Psoas muscle (tissue), 7 donors: ENCODE measurements at regions not wholly inside any gene's neighbourhood (a gene's known extent, or its start where the extent isn't known, plus 50 kb on each side); places are given as distances from the start of the nearest gene placed in this dataset.

Experiments
- ATAC-seq, 4 donors: fragments of 200-7000 bp; cut with Tn5 transposase; one replicate each; pipeline ENCODE4 v1.9.1; 2020; ENCODE audit warnings: moderate library complexity in 3 of 4, mild to moderate bottlenecking in 2 of 4
- DNase-seq, 2 donors: peaks; one replicate each; pipeline ENCODE4 v3.0.0-alpha.2; 2020
- H3K27ac ChIP-seq: fragments of 200-600 bp; one replicate; pipeline ENCODE4 v1.8.0; 2022
- H3K27me3 ChIP-seq, 3 donors: fragments of 200-600 bp in 1 of 3; one replicate each; pipeline versions ENCODE4 v1.6.1 to v1.8.0; 2013 to 2022; ENCODE audit warnings: low read length in 2 of 3, mild to moderate bottlenecking in 2 of 3, moderate library complexity in 1 of 3; ENCODE audit not compliant: insufficient read depth in 3 of 3
- H3K36me3 ChIP-seq, 2 donors: fragments of 200-600 bp in 1 of 2; one replicate each; pipeline versions ENCODE4 v1.6.1 to v1.8.0; 2013 to 2022; ENCODE audit warnings: low read depth in 1 of 2, mild to moderate bottlenecking in 1 of 2, moderate library complexity in 1 of 2; ENCODE audit not compliant: insufficient read depth in 1 of 2
- H3K4me1 ChIP-seq: fragments of 200-600 bp; one replicate; pipeline ENCODE4 v1.8.0; 2022
- H3K4me3 ChIP-seq: fragments of 200-600 bp; one replicate; pipeline ENCODE4 v1.8.0; 2022; ENCODE audit warnings: mild to moderate bottlenecking
- H3K9me3 ChIP-seq: fragments of 200-600 bp; one replicate; pipeline ENCODE4 v1.8.0; 2022
- CTCF ChIP-seq: fragments of 200-600 bp; IDR thresholded peaks from one replicate; pipeline ENCODE4 v1.8.0; 2022; ENCODE audit warnings: antibody characterized with exemption
- WGBS, 3 donors: extraction: QIAGEN DNeasy Blood & Tissue Kit; methylation state at CpG; one replicate each; pipeline versions ENCODE4 v1.1.6 to v1.1.7; 2013; 5-methylcytosine and 5-hydroxymethylcytosine counted together
- intact Hi-C, 2 donors: fragments of 100-400 bp; cut with DNase I; formaldehyde crosslinking; loops; one replicate each; pipeline versions ENCODE4 v1.11.0 to v1.14.2; 2022
- donor health status: healthy with polysubstance abuse.
- donor health status: DM: no; HTN: no; CAD: no; lungs with moderate emphysema.
- donor health status: Bipolar disorder and iron deficiency.
- donor health status: healthy.
- donor health status: DM: yes; HTN: yes; CAD: no.
- donor health status: DM: no; HTN: no; CAD: no.
- donor health status: DM: yes; HTN: yes; CAD: no.

GRCh38 chr1:99496067-99496466, 149.8 kb upstream of the PALMD start:
- H3K27me3 ChIP-seq = no peaks in the 10 kb centered on the region
- no peak for DNase-seq
- no peak overlapping the region for H3K4me3 ChIP-seq
- no peak overlapping the region for H3K27ac ChIP-seq
- 66 to 81% (median 74%) methylated on average over 3 of the region's 3 CpGs for WGBS, 3 donors
- no peaks in the 10 kb centered on the region for H3K9me3 ChIP-seq
- no peaks in the 10 kb centered on the region for H3K36me3 ChIP-seq
- no peak for TF ChIP-seq CTCF
- intact Hi-C loops = no loop called here
- H3K4me1 ChIP-seq = no peaks in the 10 kb centered on the region
- ATAC-seq = peak in 2 of 4 donors; percentile 50 to 54

- H3K27me3 ChIP-seq = no peaks in the 10 kb centered on the region
- H3K36me3 ChIP-seq = no peaks in the 10 kb centered on the region
- DNase-seq (no peak), ATAC-seq (no peak)
- H3K4me3 ChIP-seq = no peak overlapping the region
- H3K9me3 ChIP-seq = no peaks in the 10 kb centered on the region
- 80 to 87% (median 85%) methylated on average over 1 of the region's 1 CpG for WGBS, 3 donors
- H3K4me1 ChIP-seq = no peaks in the 10 kb centered on the region
- H3K27ac ChIP-seq = no peak overlapping the region
- TF ChIP-seq CTCF = no peak
- intact Hi-C loops = no loop called here
Measured at GRCh38 chr1:99497690-99498089, 148.2 kb upstream of the PALMD start.

GRCh38 chr1:99500541-99500940, 145.4 kb upstream of the PALMD start:
- H3K4me3 ChIP-seq = no peak overlapping the region
- intact Hi-C loops = no loop called here
- H3K27ac ChIP-seq = no peak overlapping the region
- no peaks in the 10 kb centered on the region for H3K4me1 ChIP-seq
- no peaks in the 10 kb centered on the region for H3K9me3 ChIP-seq
- no peaks in the 10 kb centered on the region for H3K27me3 ChIP-seq
- no peaks in the 10 kb centered on the region for H3K36me3 ChIP-seq
- TF ChIP-seq CTCF = no peak
- ATAC-seq (no peak), DNase-seq (no peak)

GRCh38 chr1:99501871-99502270, 144.0 kb upstream of the PALMD start:
- intact Hi-C loops = no loop called here
- ATAC-seq (no peak), DNase-seq (no peak)
- Histone ChIP-seq H3K4me3 (no peak overlapping the region), H3K27me3 (no peaks in the 10 kb centered on the region), H3K27ac (no peak overlapping the region), H3K36me3 (no peaks in the 10 kb centered on the region), H3K4me1 (no peaks in the 10 kb centered on the region), H3K9me3 (no peaks in the 10 kb centered on the region)
- 83 to 92% (median 83%) methylated on average over 1 of the region's 1 CpG for WGBS, 3 donors
- TF ChIP-seq CTCF = no peak

- no peaks in the 10 kb centered on the region for H3K9me3 ChIP-seq
- no peaks in the 10 kb centered on the region for H3K36me3 ChIP-seq
- no peak for ATAC-seq
- H3K27ac ChIP-seq = no peak overlapping the region
- TF ChIP-seq CTCF = no peak
- no peaks in the 10 kb centered on the region for H3K4me1 ChIP-seq
- DNase-seq = no peak
- no peaks in the 10 kb centered on the region for H3K27me3 ChIP-seq
- intact Hi-C loops = no loop called here
- H3K4me3 ChIP-seq = no peak overlapping the region
- 57 to 65% (median 58%) methylated on average over 3 of the region's 3 CpGs for WGBS, 3 donors
Measured at GRCh38 chr1:99502400-99502799, 143.5 kb upstream of the PALMD start.
